ENCODE measurements at regions not wholly inside any gene's neighbourhood (a gene's known extent, or its start where the extent isn't known, plus 50 kb on each side); places are given as distances from the start of the nearest gene placed in this dataset.

GRCh38 chr10:117427356-117427755 lies 52.1 kb upstream of the PDZD8 start:
- DNase-seq (ENCODE audit: low spot score) (no peak), ATAC-seq (no peak)

- DNase-seq (ENCODE audit: low spot score), result no peak
- ATAC-seq, result no peak
Measured at GRCh38 chr10:117425974-117426566, 50.8 kb upstream of the PDZD8 start.

GRCh38 chr10:117424883-117425649 lies 49.8 kb upstream of the PDZD8 start:
- ATAC-seq, result no peak
- DNase-seq (ENCODE audit: low spot score), result no peak
